LHCN-M2 (cell line): ENCODE measurements at regions not wholly inside any gene's neighbourhood (a gene's known extent, or its start where the extent isn't known, plus 50 kb on each side); places are given as distances from the start of the nearest gene placed in this dataset.
A peak's percentile ranks its signal among the peaks of the same experiment; 100 is the strongest.
"Not testable (repeated sequence)": the region's sequence is repeated elsewhere in the genome, so short reads cannot be mapped to it uniquely, and the experiment has no call there.

Experiments used
- DNase-seq: peaks from one replicate; pipeline ENCODE4 v3.0.0-alpha.2; 2012; ENCODE audit warnings: low read depth

GRCh38 chr13:78139765-78140164 lies 221.1 kb upstream of the EDNRB start:
- no peak for DNase-seq

GRCh38 chr13:78138756-78139155 lies 220.1 kb upstream of the EDNRB start:
- no peak for DNase-seq

- peak; percentile 70 for DNase-seq
These were observed 218.9 kb upstream of the EDNRB start for GRCh38 chr13:78137404-78138142.

- no peak for DNase-seq
These were observed 218.3 kb upstream of the EDNRB start for GRCh38 chr13:78136966-78137365.

- DNase-seq, result no peak
These were observed 214.9 kb upstream of the EDNRB start for GRCh38 chr13:78133511-78133910.

GRCh38 chr13:78131811-78132210 lies 213.2 kb upstream of the EDNRB start:
- DNase-seq, result no peak

GRCh38 chr13:78131346-78131745 lies 212.7 kb upstream of the EDNRB start:
- no peak for DNase-seq

GRCh38 chr13:78129823-78130222 lies 211.2 kb upstream of the EDNRB start:
- no peak for DNase-seq

- DNase-seq, result no peak
These were observed 210.7 kb upstream of the EDNRB start for GRCh38 chr13:78129359-78129758.

GRCh38 chr13:78121459-78122348 lies 203.1 kb upstream of the EDNRB start:
- peak; percentile 58 for DNase-seq

- no peak for DNase-seq
These were observed 202.4 kb upstream of the EDNRB start for GRCh38 chr13:78121001-78121400.

- not testable (repeated sequence) for DNase-seq
These were observed 201.5 kb upstream of the EDNRB start for GRCh38 chr13:78120144-78120543.

- not testable (repeated sequence) for DNase-seq
These were observed 198.4 kb upstream of the EDNRB start for GRCh38 chr13:78117070-78117469.

GRCh38 chr13:78105656-78106055 lies 187.0 kb upstream of the EDNRB start:
- DNase-seq, result no peak

GRCh38 chr13:78103936-78104335 lies 185.3 kb upstream of the EDNRB start:
- no peak for DNase-seq

GRCh38 chr13:78102741-78103140 lies 184.1 kb upstream of the EDNRB start:
- DNase-seq, result no peak

GRCh38 chr13:78102121-78102677 lies 183.6 kb upstream of the EDNRB start:
- peak; percentile 87 for DNase-seq

GRCh38 chr13:78100486-78100885 lies 181.9 kb upstream of the EDNRB start:
- peak; percentile 13 for DNase-seq

- no peak for DNase-seq
These were observed 179.6 kb upstream of the EDNRB start for GRCh38 chr13:78098249-78098648.

GRCh38 chr13:78096221-78096620 lies 177.6 kb upstream of the EDNRB start:
- no peak for DNase-seq

GRCh38 chr13:78087966-78088678 lies 169.5 kb upstream of the EDNRB start:
- no peak for DNase-seq
